K562 (cell line): ENCODE measurements at regions not wholly inside any gene's neighbourhood (a gene's known extent, or its start where the extent isn't known, plus 50 kb on each side); places are given as distances from the start of the nearest gene placed in this dataset.
"Not testable (repeated sequence)": the region's sequence is repeated elsewhere in the genome, so short reads cannot be mapped to it uniquely, and the experiment has no call there.

Experiments
- HNRNPL ChIP-seq: fragments of 200-400 bp; formaldehyde crosslinking; IDR thresholded peaks from 2 replicates; pipeline ENCODE4 v1.6.1; 2017; ENCODE audit warnings: low read depth, mild to moderate bottlenecking, low read length
- SREBF1 ChIP-seq: fragments of 150-350 bp; IDR thresholded peaks from 2 replicates; pipeline ENCODE4 v1.6.1; 2014; ENCODE audit warnings: antibody characterized with exemption, low read depth, low read length, borderline replicate concordance
- TF ChIP-seq, protein P1 (sequence below): sonication (generic); formaldehyde crosslinking; IDR thresholded peaks from 2 replicates; pipeline ENCODE4 v1.8.1; 2022; ENCODE audit warnings: missing genetic modification reagents
- TF ChIP-seq, protein P2 (sequence below), 3 experiments: IDR thresholded peaks in 2 of 3; conservative IDR thresholded peaks in 1 of 3; 2 replicates each; pipeline ENCODE4 v1.5.1; 2011 to 2012; ENCODE audit warnings: low read length in 3 of 3, mild to moderate bottlenecking in 3 of 3, control low read depth in 2 of 3, improper control_type of control experiment in 1 of 3, inconsistent platforms in 1 of 3, low read depth in 1 of 3, mixed read lengths in 1 of 3, moderate library complexity in 1 of 3; ENCODE audit not compliant: insufficient read depth in 2 of 3

DNA sequence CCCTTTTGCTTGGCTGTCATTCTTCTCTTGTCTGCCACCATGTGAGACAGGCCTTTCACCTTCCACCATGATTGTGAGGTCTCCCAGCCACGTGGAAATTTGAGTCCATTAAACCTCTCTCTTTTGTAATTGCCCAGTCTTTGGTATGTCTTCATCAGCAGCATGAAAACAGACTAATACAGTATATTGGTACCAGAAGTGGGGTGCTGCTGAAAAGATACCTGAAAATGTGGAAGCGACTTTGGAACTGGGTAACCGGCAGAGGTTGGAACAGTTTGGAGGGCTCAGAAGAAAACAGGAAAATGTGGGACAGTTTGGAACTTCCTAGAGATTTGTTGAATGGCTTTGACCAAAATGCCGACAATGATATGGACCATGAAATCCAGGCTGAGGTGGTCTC is 103.9 kb downstream of the FOXD2 start:
- TF ChIP-seq HNRNPL, SREBF1: not testable (repeated sequence)
- TF ChIP-seq, protein P1, sequence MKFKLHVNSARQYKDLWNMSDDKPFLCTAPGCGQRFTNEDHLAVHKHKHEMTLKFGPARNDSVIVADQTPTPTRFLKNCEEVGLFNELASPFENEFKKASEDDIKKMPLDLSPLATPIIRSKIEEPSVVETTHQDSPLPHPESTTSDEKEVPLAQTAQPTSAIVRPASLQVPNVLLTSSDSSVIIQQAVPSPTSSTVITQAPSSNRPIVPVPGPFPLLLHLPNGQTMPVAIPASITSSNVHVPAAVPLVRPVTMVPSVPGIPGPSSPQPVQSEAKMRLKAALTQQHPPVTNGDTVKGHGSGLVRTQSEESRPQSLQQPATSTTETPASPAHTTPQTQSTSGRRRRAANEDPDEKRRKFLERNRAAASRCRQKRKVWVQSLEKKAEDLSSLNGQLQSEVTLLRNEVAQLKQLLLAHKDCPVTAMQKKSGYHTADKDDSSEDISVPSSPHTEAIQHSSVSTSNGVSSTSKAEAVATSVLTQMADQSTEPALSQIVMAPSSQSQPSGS (CRISPR knock-in tag), result not testable (repeated sequence)
- TF ChIP-seq, protein P2, sequence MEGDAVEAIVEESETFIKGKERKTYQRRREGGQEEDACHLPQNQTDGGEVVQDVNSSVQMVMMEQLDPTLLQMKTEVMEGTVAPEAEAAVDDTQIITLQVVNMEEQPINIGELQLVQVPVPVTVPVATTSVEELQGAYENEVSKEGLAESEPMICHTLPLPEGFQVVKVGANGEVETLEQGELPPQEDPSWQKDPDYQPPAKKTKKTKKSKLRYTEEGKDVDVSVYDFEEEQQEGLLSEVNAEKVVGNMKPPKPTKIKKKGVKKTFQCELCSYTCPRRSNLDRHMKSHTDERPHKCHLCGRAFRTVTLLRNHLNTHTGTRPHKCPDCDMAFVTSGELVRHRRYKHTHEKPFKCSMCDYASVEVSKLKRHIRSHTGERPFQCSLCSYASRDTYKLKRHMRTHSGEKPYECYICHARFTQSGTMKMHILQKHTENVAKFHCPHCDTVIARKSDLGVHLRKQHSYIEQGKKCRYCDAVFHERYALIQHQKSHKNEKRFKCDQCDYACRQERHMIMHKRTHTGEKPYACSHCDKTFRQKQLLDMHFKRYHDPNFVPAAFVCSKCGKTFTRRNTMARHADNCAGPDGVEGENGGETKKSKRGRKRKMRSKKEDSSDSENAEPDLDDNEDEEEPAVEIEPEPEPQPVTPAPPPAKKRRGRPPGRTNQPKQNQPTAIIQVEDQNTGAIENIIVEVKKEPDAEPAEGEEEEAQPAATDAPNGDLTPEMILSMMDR (IDR thresholded peaks at IDR 0.05 in 2 of 3, conservative IDR thresholded peaks at IDR 0.05 in 1 of 3; ENCODE audit: insufficient read depth in 2 of 3, low read depth in 1 of 3, low read length in 3 of 3), result not testable (repeated sequence)
